SK-N-SH (cell line): ENCODE measurements at regions not wholly inside any gene's neighbourhood (a gene's known extent, or its start where the extent isn't known, plus 50 kb on each side); places are given as distances from the start of the nearest gene placed in this dataset.

ENCODE experiments used
- CTCF ChIA-PET: fragments of 300-600, 350-600 bp; formaldehyde crosslinking; extraction: SDS; loops from one replicate; lab custom pipeline; 2021; lab: Yijun Ruan, JAX
- POLR2A ChIA-PET: fragments of 350-600 bp; sonication (Branson Sonifier 250); formaldehyde crosslinking; extraction: SDS; loops from one replicate; lab custom pipeline; 2020; ENCODE audit warnings: antibody characterized with exemption, inconsistent platforms; lab: Yijun Ruan, JAX
- DNase-seq: peaks from one replicate; pipeline ENCODE4 v3.0.0; 2012
- H2AFZ ChIP-seq: fragments of 200-600 bp; sonication (generic); 2 replicates; pipeline ENCODE4 v1.8.1; 2016; ENCODE audit warnings: antibody characterized with exemption, mild to moderate bottlenecking, low read depth
- H3F3A ChIP-seq: fragments of 200-600 bp; sonication (generic); replicated peaks from 2 replicates; pipeline ENCODE3; 2016; ENCODE audit warnings: antibody characterized with exemption, mild to moderate bottlenecking; ENCODE audit not compliant: insufficient read depth
- H3K27ac ChIP-seq, 2 experiments: fragments of 200-500 bp in 1 of 2; fragments of 200-600 bp in 1 of 2; sonication (Bioruptor generic) in 1 of 2; sonication (generic), shearing (Covaris generic) in 1 of 2; 2 replicates each; pipeline versions ENCODE4 v1.5.1 to v1.6.1; 2014 to 2016; ENCODE audit warnings: low read depth in 2 of 2, inconsistent platforms in 1 of 2, low read length in 1 of 2, mild to moderate bottlenecking in 1 of 2, mixed read lengths in 1 of 2
- H3K27me3 ChIP-seq: fragments of 200-600 bp; sonication (generic), shearing (Covaris generic); 2 replicates; pipeline ENCODE4 v1.6.1; 2016; ENCODE audit warnings: mixed run types; ENCODE audit not compliant: insufficient read depth
- H3K36me3 ChIP-seq, 2 experiments: fragments of 200-500 bp in 1 of 2; fragments of 200-600 bp in 1 of 2; sonication (Bioruptor generic) in 1 of 2; sonication (generic) in 1 of 2; replicated peaks in 1 of 2; 2 replicates each; pipeline versions ENCODE3 to v1.5.1; 2014 to 2016; ENCODE audit warnings: low read length in 1 of 2, mild to moderate bottlenecking in 1 of 2; ENCODE audit not compliant: insufficient read depth in 2 of 2, control insufficient read depth in 1 of 2
- H3K4me1 ChIP-seq, 2 experiments: fragments of 200-500 bp in 1 of 2; fragments of 200-600 bp in 1 of 2; sonication (Bioruptor generic) in 1 of 2; sonication (generic), shearing (Covaris generic) in 1 of 2; 2 replicates each; pipeline versions ENCODE4 v1.5.1 to v1.6.1; 2014 to 2016; ENCODE audit warnings: low read depth in 1 of 2, low read length in 1 of 2, mixed run types in 1 of 2; ENCODE audit not compliant: insufficient read depth in 2 of 2, control insufficient read depth in 1 of 2
- H3K4me2 ChIP-seq: fragments of 200-600 bp; sonication (generic), shearing (Covaris generic); 2 replicates; pipeline ENCODE4 v1.6.1; 2017; ENCODE audit warnings: mixed run types
- H3K4me3 ChIP-seq, 2 experiments: fragments of 200-500 bp in 1 of 2; fragments of 200-600 bp in 1 of 2; sonication (Bioruptor generic) in 1 of 2; sonication (generic), shearing (Covaris generic) in 1 of 2; 2 replicates each; pipeline versions ENCODE4 v1.5.1 to v1.8.1; 2014 to 2016; ENCODE audit warnings: low read depth in 2 of 2, inconsistent platforms in 1 of 2, low read length in 1 of 2, mild to moderate bottlenecking in 1 of 2, mixed read lengths in 1 of 2, moderate library complexity in 1 of 2
- H3K79me2 ChIP-seq: fragments of 200-600 bp; sonication (generic); 2 replicates; pipeline ENCODE4 v1.8.1; 2017; ENCODE audit warnings: mild to moderate bottlenecking; ENCODE audit not compliant: insufficient read depth
- H3K9ac ChIP-seq: fragments of 200-600 bp; sonication (generic); 2 replicates; pipeline ENCODE4 v1.6.1; 2017; ENCODE audit warnings: mixed run types
- H3K9me2 ChIP-seq: fragments of 200-600 bp; sonication (generic); 2 replicates; pipeline ENCODE4 v1.6.1; 2017; ENCODE audit warnings: mixed run types
- H3K9me3 ChIP-seq: fragments of 200-600 bp; sonication (generic); 2 replicates; pipeline ENCODE4 v1.6.1; 2017; ENCODE audit warnings: mixed run types, mild to moderate bottlenecking, moderate library complexity
- H4K20me1 ChIP-seq: fragments of 200-600 bp; sonication (generic); 2 replicates; pipeline ENCODE4 v1.6.1; 2017; ENCODE audit warnings: mild to moderate bottlenecking, mixed run types; ENCODE audit not compliant: insufficient read depth
- CHD2 ChIP-seq: fragments of 150-350 bp; IDR thresholded peaks from 2 replicates; pipeline ENCODE4 v1.6.1; 2018; ENCODE audit warnings: low read length; ENCODE audit not compliant: partially characterized antibody
- FOSL2 ChIP-seq: IDR thresholded peaks from 2 replicates; pipeline ENCODE4 v1.4.0; 2012; ENCODE audit warnings: low read depth, mild to moderate bottlenecking, moderate library complexity, borderline replicate concordance
- FOXJ3 ChIP-seq: sonication (generic); formaldehyde crosslinking; IDR thresholded peaks from 2 replicates; pipeline ENCODE4 v1.5.1; 2020; ENCODE audit warnings: mild to moderate bottlenecking, missing genetic modification reagents
- FOXM1 ChIP-seq: IDR thresholded peaks from 2 replicates; pipeline ENCODE4 v1.4.0; 2012; ENCODE audit warnings: low read depth, mild to moderate bottlenecking
- GATA2 ChIP-seq: sonication (generic); formaldehyde crosslinking; IDR thresholded peaks from 2 replicates; pipeline ENCODE4 v1.5.0; 2020; ENCODE audit warnings: mild to moderate bottlenecking, missing genetic modification reagents
- MEF2A ChIP-seq: IDR thresholded peaks from 2 replicates; pipeline ENCODE4 v1.4.0; 2012; ENCODE audit warnings: low read depth, borderline replicate concordance
- MXI1 ChIP-seq: IDR thresholded peaks from 2 replicates; pipeline ENCODE4 v1.6.1; 2012; ENCODE audit warnings: mild to moderate bottlenecking, low read depth, low read length, improper control_type of control experiment
- NFIC ChIP-seq: IDR thresholded peaks from 2 replicates; pipeline ENCODE4 v1.4.0; 2012; ENCODE audit warnings: borderline replicate concordance
- POLR2AphosphoS5 ChIP-seq: IDR thresholded peaks from 2 replicates; pipeline ENCODE4 v1.6.1; 2012; ENCODE audit warnings: low read depth, low read length
- RAD21 ChIP-seq: IDR thresholded peaks from 2 replicates; pipeline ENCODE4 v1.6.1; 2012; ENCODE audit warnings: mild to moderate bottlenecking, low read length
- RCOR1 ChIP-seq: fragments of 150-350 bp; IDR thresholded peaks from 2 replicates; pipeline ENCODE4 v1.6.1; 2017; ENCODE audit warnings: antibody characterized with exemption, low read length
- RXRA ChIP-seq: IDR thresholded peaks from 2 replicates; pipeline ENCODE4 v1.4.0; 2012; ENCODE audit warnings: low read depth, mild to moderate bottlenecking, borderline replicate concordance
- SIN3A ChIP-seq: IDR thresholded peaks from 2 replicates; pipeline ENCODE4 v1.6.1; 2012; ENCODE audit warnings: low read depth, mild to moderate bottlenecking, low read length, moderate library complexity, borderline replicate concordance
- SMC3 ChIP-seq: IDR thresholded peaks from 2 replicates; pipeline ENCODE4 v1.6.1; 2012; ENCODE audit warnings: low read depth, low read length, improper control_type of control experiment
- TAF1 ChIP-seq: IDR thresholded peaks from 2 replicates; pipeline ENCODE4 v1.6.1; 2012; ENCODE audit warnings: low read depth, mild to moderate bottlenecking, low read length, moderate library complexity, borderline replicate concordance
- TCF12 ChIP-seq: IDR thresholded peaks from 2 replicates; pipeline ENCODE4 v1.4.0; 2012
- TEAD4 ChIP-seq: IDR thresholded peaks from 2 replicates; pipeline ENCODE4 v1.4.0; 2012; ENCODE audit warnings: mild to moderate bottlenecking, borderline replicate concordance; ENCODE audit not compliant: insufficient read depth
- YY1 ChIP-seq: IDR thresholded peaks from 2 replicates; pipeline ENCODE4 v1.4.0; 2012; ENCODE audit warnings: low read depth, mild to moderate bottlenecking
- WGBS: methylation state at CpG from one replicate; pipeline ENCODE4 v1.1.6; 2017; ENCODE audit warnings: low lambda C conversion rate; 5-methylcytosine and 5-hydroxymethylcytosine counted together
- TF ChIP-seq, protein P1 (sequence below): IDR thresholded peaks from 2 replicates; pipeline ENCODE4 v1.6.1; 2012; ENCODE audit warnings: mild to moderate bottlenecking, low read depth, low read length, moderate library complexity
- TF ChIP-seq, protein P2 (sequence below): fragments of 150-350 bp; IDR thresholded peaks from 2 replicates; pipeline ENCODE4 v1.6.1; 2017; ENCODE audit warnings: antibody characterized with exemption, low read length, low read depth, borderline replicate concordance

GRCh38 chr13:50219743-50220142, 204.5 kb downstream of the KCNRG start:
- no peaks in the 10 kb centered on the region for H3K36me3 ChIP-seq
- peaks cover 0 to 5% of the 10 kb centered on the region in 2 experiments; a peak in 2 of 4 replicates for H3K4me1 ChIP-seq
- POLR2A ChIA-PET = no interaction called here
- H3K4me3 ChIP-seq = no peak overlapping the region
- H3K9me2 ChIP-seq = no peaks in the 10 kb centered on the region
- H3K4me2 ChIP-seq = no peak overlapping the region
- no peaks in the 10 kb centered on the region for H4K20me1 ChIP-seq
- H3K27me3 ChIP-seq = no peaks in the 10 kb centered on the region
- H3K27ac ChIP-seq = no peak overlapping the region
- no peak for DNase-seq
- H3K9me3 ChIP-seq = no peaks in the 10 kb centered on the region
- WGBS = 50% methylated on average over 3 of the region's 3 CpGs
- CTCF ChIA-PET = no interaction called here
- no peak overlapping the region for H3K9ac ChIP-seq
- no peaks in the 10 kb centered on the region for H3F3A ChIP-seq
- no peak for TF ChIP-seq MEF2A
- no peak for TF ChIP-seq SMC3
- TF ChIP-seq FOSL2 = no peak
- no peak for TF ChIP-seq RAD21
- no peak for TF ChIP-seq SIN3A
- TF ChIP-seq TEAD4 = no peak
- no peak for TF ChIP-seq FOXJ3 (CRISPR knock-in tag)
- no peak for TF ChIP-seq NFIC
- no peak for TF ChIP-seq CHD2
- TF ChIP-seq TCF12 = no peak
- TF ChIP-seq POLR2AphosphoS5 = no peak
- TF ChIP-seq MXI1 = no peak
- TF ChIP-seq, protein P1, sequence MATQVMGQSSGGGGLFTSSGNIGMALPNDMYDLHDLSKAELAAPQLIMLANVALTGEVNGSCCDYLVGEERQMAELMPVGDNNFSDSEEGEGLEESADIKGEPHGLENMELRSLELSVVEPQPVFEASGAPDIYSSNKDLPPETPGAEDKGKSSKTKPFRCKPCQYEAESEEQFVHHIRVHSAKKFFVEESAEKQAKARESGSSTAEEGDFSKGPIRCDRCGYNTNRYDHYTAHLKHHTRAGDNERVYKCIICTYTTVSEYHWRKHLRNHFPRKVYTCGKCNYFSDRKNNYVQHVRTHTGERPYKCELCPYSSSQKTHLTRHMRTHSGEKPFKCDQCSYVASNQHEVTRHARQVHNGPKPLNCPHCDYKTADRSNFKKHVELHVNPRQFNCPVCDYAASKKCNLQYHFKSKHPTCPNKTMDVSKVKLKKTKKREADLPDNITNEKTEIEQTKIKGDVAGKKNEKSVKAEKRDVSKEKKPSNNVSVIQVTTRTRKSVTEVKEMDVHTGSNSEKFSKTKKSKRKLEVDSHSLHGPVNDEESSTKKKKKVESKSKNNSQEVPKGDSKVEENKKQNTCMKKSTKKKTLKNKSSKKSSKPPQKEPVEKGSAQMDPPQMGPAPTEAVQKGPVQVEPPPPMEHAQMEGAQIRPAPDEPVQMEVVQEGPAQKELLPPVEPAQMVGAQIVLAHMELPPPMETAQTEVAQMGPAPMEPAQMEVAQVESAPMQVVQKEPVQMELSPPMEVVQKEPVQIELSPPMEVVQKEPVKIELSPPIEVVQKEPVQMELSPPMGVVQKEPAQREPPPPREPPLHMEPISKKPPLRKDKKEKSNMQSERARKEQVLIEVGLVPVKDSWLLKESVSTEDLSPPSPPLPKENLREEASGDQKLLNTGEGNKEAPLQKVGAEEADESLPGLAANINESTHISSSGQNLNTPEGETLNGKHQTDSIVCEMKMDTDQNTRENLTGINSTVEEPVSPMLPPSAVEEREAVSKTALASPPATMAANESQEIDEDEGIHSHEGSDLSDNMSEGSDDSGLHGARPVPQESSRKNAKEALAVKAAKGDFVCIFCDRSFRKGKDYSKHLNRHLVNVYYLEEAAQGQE = no peak
- TF ChIP-seq RXRA = no peak
- no peak for TF ChIP-seq GATA2 (CRISPR knock-in tag)
- TF ChIP-seq RCOR1 = no peak
- TF ChIP-seq FOXM1 = no peak
- no peak for TF ChIP-seq TAF1
- TF ChIP-seq, protein P2, sequence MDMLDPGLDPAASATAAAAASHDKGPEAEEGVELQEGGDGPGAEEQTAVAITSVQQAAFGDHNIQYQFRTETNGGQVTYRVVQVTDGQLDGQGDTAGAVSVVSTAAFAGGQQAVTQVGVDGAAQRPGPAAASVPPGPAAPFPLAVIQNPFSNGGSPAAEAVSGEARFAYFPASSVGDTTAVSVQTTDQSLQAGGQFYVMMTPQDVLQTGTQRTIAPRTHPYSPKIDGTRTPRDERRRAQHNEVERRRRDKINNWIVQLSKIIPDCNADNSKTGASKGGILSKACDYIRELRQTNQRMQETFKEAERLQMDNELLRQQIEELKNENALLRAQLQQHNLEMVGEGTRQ = no peak
- TF ChIP-seq YY1 = no peak
- H2AFZ ChIP-seq = no peak overlapping the region
- H3K79me2 ChIP-seq = no peaks in the 10 kb centered on the region
